ENCODE measurements at regions not wholly inside any gene's neighbourhood (a gene's known extent, or its start where the extent isn't known, plus 50 kb on each side); places are given as distances from the start of the nearest gene placed in this dataset.

GRCh38 chr2:129761569-129762021, 217.9 kb upstream of the RAB6C start:
- no peak overlapping the region for H3K4me2 ChIP-seq (ENCODE audit: low read length)
- no peaks in the 10 kb centered on the region for H3K36me3 ChIP-seq (ENCODE audit: low read depth, low read length)
- no peaks in the 10 kb centered on the region for H3K9me2 ChIP-seq (replicated peaks; ENCODE audit: low read length)
- ATAC-seq = no peak
- no peak for DNase-seq
- POLR2A ChIA-PET (ENCODE audit: unreplicated experiment) = no interaction called here
- no peaks in the 10 kb centered on the region for H3K9me3 ChIP-seq (ENCODE audit: low read length)
- H3K79me2 ChIP-seq (ENCODE audit: low read length) = no peaks in the 10 kb centered on the region
- intact Hi-C loops (cut with micrococcal nuclease) = no loop called here
- H3K4me3 ChIP-seq (ENCODE audit: low read length) = no peak overlapping the region
- no peak overlapping the region for H2AFZ ChIP-seq (ENCODE audit: low read length)
- H4K20me1 ChIP-seq (ENCODE audit: low read length) = no peaks in the 10 kb centered on the region
- H3K4me1 ChIP-seq (ENCODE audit: insufficient read depth, low read length) = no peaks in the 10 kb centered on the region
- peaks cover 12% of the 10 kb centered on the region for H3K27me3 ChIP-seq (ENCODE audit: low read length)
- CTCF ChIA-PET = no interaction called here
- H3K27ac ChIP-seq (ENCODE audit: low read length) = no peak overlapping the region
- TF ChIP-seq EZH2phosphoT487 (IDR thresholded peaks at IDR 0.05; ENCODE audit: borderline replicate concordance, low read length) (no peak), CTCF (conservative IDR thresholded peaks at IDR 0.05; ENCODE audit: low read depth, low read length) (no peak), EZH2 (IDR thresholded peaks at IDR 0.05; ENCODE audit: low read length, unreplicated experiment) (no peak)
- no peak overlapping the region for H3K9ac ChIP-seq (ENCODE audit: low read length)
- no peaks in the 10 kb centered on the region for H3F3A ChIP-seq (ENCODE audit: low read length, unreplicated experiment)
- BruUV-seq (replicated peaks) = no TSS peak

- no TSS peak for BruUV-seq (replicated peaks)
- TF ChIP-seq EZH2 (IDR thresholded peaks at IDR 0.05; ENCODE audit: low read length, unreplicated experiment) (no peak), CTCF (conservative IDR thresholded peaks at IDR 0.05; ENCODE audit: low read depth, low read length) (no peak), EZH2phosphoT487 (IDR thresholded peaks at IDR 0.05; ENCODE audit: borderline replicate concordance, low read length) (no peak)
These were observed 216.9 kb upstream of the RAB6C start for GRCh38 chr2:129762386-129763189.

GRCh38 chr2:129763190-129763846, 216.1 kb upstream of the RAB6C start:
- no peaks in the 10 kb centered on the region for H3K79me2 ChIP-seq (ENCODE audit: low read length)
- no peak overlapping the region for H2AFZ ChIP-seq (ENCODE audit: low read length)
- no peaks in the 10 kb centered on the region for H3K4me1 ChIP-seq (ENCODE audit: insufficient read depth, low read length)
- no peak overlapping the region for H3K4me2 ChIP-seq (ENCODE audit: low read length)
- ATAC-seq (no peak), DNase-seq (no peak)
- no TSS peak for BruUV-seq (replicated peaks)
- H3K4me3 ChIP-seq (ENCODE audit: low read length) = no peak overlapping the region
- intact Hi-C loops (cut with micrococcal nuclease) = no loop called here
- no peak overlapping the region for H3K27ac ChIP-seq (ENCODE audit: low read length)
- no peaks in the 10 kb centered on the region for H3K9me3 ChIP-seq (ENCODE audit: low read length)
- H3K9ac ChIP-seq (ENCODE audit: low read length) = no peak overlapping the region
- peaks cover 20% of the 10 kb centered on the region for H3K27me3 ChIP-seq (ENCODE audit: low read length)
- no peaks in the 10 kb centered on the region for H3F3A ChIP-seq (ENCODE audit: low read length, unreplicated experiment)
- ChIA-PET POLR2A (ENCODE audit: unreplicated experiment) (no interaction called here), CTCF (no interaction called here)
- no peaks in the 10 kb centered on the region for H3K36me3 ChIP-seq (ENCODE audit: low read depth, low read length)
- H4K20me1 ChIP-seq (ENCODE audit: low read length) = no peaks in the 10 kb centered on the region
- no peak for TF ChIP-seq EZH2 (IDR thresholded peaks at IDR 0.05; ENCODE audit: low read length, unreplicated experiment)
- TF ChIP-seq EZH2phosphoT487 (IDR thresholded peaks at IDR 0.05; ENCODE audit: borderline replicate concordance, low read length) = no peak
- no peak for TF ChIP-seq CTCF (conservative IDR thresholded peaks at IDR 0.05; ENCODE audit: low read depth, low read length)
- H3K9me2 ChIP-seq (replicated peaks; ENCODE audit: low read length) = no peaks in the 10 kb centered on the region

More at GRCh38 chr2:129762386-129763189, 216.9 kb upstream of the RAB6C start:
- Histone ChIP-seq H3K4me2 (ENCODE audit: low read length) (no peak overlapping the region), H3K9me3 (ENCODE audit: low read length) (no peaks in the 10 kb centered on the region), H3K4me3 (ENCODE audit: low read length) (no peak overlapping the region), H3K9me2 (replicated peaks; ENCODE audit: low read length) (no peaks in the 10 kb centered on the region), H3K9ac (ENCODE audit: low read length) (no peak overlapping the region), H2AFZ (ENCODE audit: low read length) (no peak overlapping the region), H3K27ac (ENCODE audit: low read length) (no peak overlapping the region), H3K36me3 (ENCODE audit: low read depth, low read length) (no peaks in the 10 kb centered on the region), H4K20me1 (ENCODE audit: low read length) (no peaks in the 10 kb centered on the region), H3K4me1 (ENCODE audit: insufficient read depth, low read length) (no peaks in the 10 kb centered on the region), H3K27me3 (ENCODE audit: low read length) (peaks cover 13% of the 10 kb centered on the region), H3F3A (ENCODE audit: low read length, unreplicated experiment) (no peaks in the 10 kb centered on the region), H3K79me2 (ENCODE audit: low read length) (no peaks in the 10 kb centered on the region)
- POLR2A ChIA-PET (ENCODE audit: unreplicated experiment) = no interaction called here
- ATAC-seq (no peak), DNase-seq (no peak)
- CTCF ChIA-PET = no interaction called here
- intact Hi-C loops (cut with micrococcal nuclease) = no loop called here
